ENCODE measurements at regions not wholly inside any gene's neighbourhood (a gene's known extent, or its start where the extent isn't known, plus 50 kb on each side); places are given as distances from the start of the nearest gene placed in this dataset.

- H3K36me3 ChIP-seq (ENCODE audit: insufficient read depth, low read length): no peaks in the 10 kb centered on the region
- no peaks in the 10 kb centered on the region for H3K27me3 ChIP-seq (ENCODE audit: insufficient read depth, low read length)
- Mint-ChIP-seq H3K27me3 (ENCODE audit: low read depth, unreplicated experiment) (no peaks in the 10 kb centered on the region), H3K4me3 (ENCODE audit: unreplicated experiment) (no peak overlapping the region), H3K4me1 (ENCODE audit: low read depth, unreplicated experiment) (no peaks in the 10 kb centered on the region), H3K9me3 (ENCODE audit: unreplicated experiment) (no peaks in the 10 kb centered on the region), H3K27ac (ENCODE audit: unreplicated experiment) (no peak overlapping the region), H3K36me3 (ENCODE audit: low read depth, unreplicated experiment) (no peaks in the 10 kb centered on the region)
- no peaks in the 10 kb centered on the region for H3K4me1 ChIP-seq (ENCODE audit: insufficient read depth, low read length)
- H3K27ac ChIP-seq (ENCODE audit: low read depth, low read length): no peak overlapping the region
- DNase-seq (ENCODE audit: low read depth) (no peak), FAIRE-seq (no peak)
- no peak overlapping the region for H3K9ac ChIP-seq (ENCODE audit: low read length)
- H3K4me3 ChIP-seq (ENCODE audit: insufficient read depth, low read depth, low read length): no peak overlapping the region
- H3K9me3 ChIP-seq (ENCODE audit: insufficient read depth, low read depth, low read length): no peaks in the 10 kb centered on the region
- no peak overlapping the region for H3K4me2 ChIP-seq (ENCODE audit: low read length)
- H2AFZ ChIP-seq (ENCODE audit: low read depth, low read length): no peak overlapping the region
- no peaks in the 10 kb centered on the region for H4K20me1 ChIP-seq (ENCODE audit: insufficient read depth, low read length)
- TF ChIP-seq CTCF (IDR thresholded peaks at IDR 0.05; ENCODE audit: insufficient read depth, low read depth, low read length) (no peak), EZH2 (IDR thresholded peaks at IDR 0.05; ENCODE audit: insufficient read depth, low read length) (no peak)
- no peaks in the 10 kb centered on the region for H3K79me2 ChIP-seq (ENCODE audit: insufficient read depth, low read length)
These were observed 218.3 kb upstream of the AKR1E2 start for GRCh38 chr10:4607681-4608080.

GRCh38 chr10:4606856-4607636 lies 219.0 kb upstream of the AKR1E2 start:
- Histone ChIP-seq H3K9ac (ENCODE audit: low read length) (no peak overlapping the region), H4K20me1 (ENCODE audit: insufficient read depth, low read length) (no peaks in the 10 kb centered on the region), H3K27me3 (ENCODE audit: insufficient read depth, low read length) (no peaks in the 10 kb centered on the region), H3K4me3 (ENCODE audit: insufficient read depth, low read depth, low read length) (no peak overlapping the region), H3K9me3 (ENCODE audit: insufficient read depth, low read depth, low read length) (no peaks in the 10 kb centered on the region), H2AFZ (ENCODE audit: low read depth, low read length) (no peak overlapping the region), H3K4me1 (ENCODE audit: insufficient read depth, low read length) (no peaks in the 10 kb centered on the region), H3K36me3 (ENCODE audit: insufficient read depth, low read length) (no peaks in the 10 kb centered on the region), H3K27ac (ENCODE audit: low read depth, low read length) (no peak overlapping the region), H3K79me2 (ENCODE audit: insufficient read depth, low read length) (no peaks in the 10 kb centered on the region), H3K4me2 (ENCODE audit: low read length) (no peak overlapping the region)
- H3K9me3 Mint-ChIP-seq (ENCODE audit: unreplicated experiment): no peaks in the 10 kb centered on the region
- no peaks in the 10 kb centered on the region for H3K4me1 Mint-ChIP-seq (ENCODE audit: low read depth, unreplicated experiment)
- H3K4me3 Mint-ChIP-seq (ENCODE audit: unreplicated experiment): no peak overlapping the region
- no peak for DNase-seq (ENCODE audit: low read depth)
- no peak for FAIRE-seq
- TF ChIP-seq EZH2 (IDR thresholded peaks at IDR 0.05; ENCODE audit: insufficient read depth, low read length) (no peak), CTCF (IDR thresholded peaks at IDR 0.05; ENCODE audit: insufficient read depth, low read depth, low read length) (no peak)
- H3K36me3 Mint-ChIP-seq (ENCODE audit: low read depth, unreplicated experiment): no peaks in the 10 kb centered on the region
- no peak overlapping the region for H3K27ac Mint-ChIP-seq (ENCODE audit: unreplicated experiment)
- H3K27me3 Mint-ChIP-seq (ENCODE audit: low read depth, unreplicated experiment): no peaks in the 10 kb centered on the region

GRCh38 chr10:4602764-4603491 lies 223.1 kb upstream of the AKR1E2 start:
- Histone ChIP-seq H3K4me2 (ENCODE audit: low read length) (no peak overlapping the region), H3K4me3 (ENCODE audit: insufficient read depth, low read depth, low read length) (no peak overlapping the region), H3K9ac (ENCODE audit: low read length) (no peak overlapping the region), H3K9me3 (ENCODE audit: insufficient read depth, low read depth, low read length) (no peaks in the 10 kb centered on the region), H2AFZ (ENCODE audit: low read depth, low read length) (no peak overlapping the region), H3K36me3 (ENCODE audit: insufficient read depth, low read length) (no peaks in the 10 kb centered on the region), H4K20me1 (ENCODE audit: insufficient read depth, low read length) (no peaks in the 10 kb centered on the region), H3K79me2 (ENCODE audit: insufficient read depth, low read length) (no peaks in the 10 kb centered on the region), H3K4me1 (ENCODE audit: insufficient read depth, low read length) (no peaks in the 10 kb centered on the region), H3K27ac (ENCODE audit: low read depth, low read length) (no peak overlapping the region), H3K27me3 (ENCODE audit: insufficient read depth, low read length) (no peaks in the 10 kb centered on the region)
- Mint-ChIP-seq H3K4me3 (ENCODE audit: unreplicated experiment) (no peak overlapping the region), H3K36me3 (ENCODE audit: low read depth, unreplicated experiment) (no peaks in the 10 kb centered on the region), H3K9me3 (ENCODE audit: unreplicated experiment) (no peaks in the 10 kb centered on the region), H3K27ac (ENCODE audit: unreplicated experiment) (no peak overlapping the region), H3K4me1 (ENCODE audit: low read depth, unreplicated experiment) (no peaks in the 10 kb centered on the region), H3K27me3 (ENCODE audit: low read depth, unreplicated experiment) (no peaks in the 10 kb centered on the region)
- no peak for FAIRE-seq
- TF ChIP-seq EZH2 (IDR thresholded peaks at IDR 0.05; ENCODE audit: insufficient read depth, low read length) (no peak), CTCF (IDR thresholded peaks at IDR 0.05; ENCODE audit: insufficient read depth, low read depth, low read length) (no peak)
- DNase-seq (ENCODE audit: low read depth): no peak
